HG03342 (cell line): ENCODE measurements at regions not wholly inside any gene's neighbourhood (a gene's known extent, or its start where the extent isn't known, plus 50 kb on each side); places are given as distances from the start of the nearest gene placed in this dataset.

ENCODE experiments used
- ATAC-seq: cut with Tn5 transposase; IDR thresholded peaks from one replicate; pipeline ENCODE4 v1.9.1; 2021; ENCODE audit warnings: mild to moderate bottlenecking, moderate library complexity; ENCODE audit not compliant: unreplicated experiment

- ATAC-seq = no peak
Measured at GRCh38 chr10:128280271-128280670, 154.0 kb upstream of the MKI67 start.

DNA sequence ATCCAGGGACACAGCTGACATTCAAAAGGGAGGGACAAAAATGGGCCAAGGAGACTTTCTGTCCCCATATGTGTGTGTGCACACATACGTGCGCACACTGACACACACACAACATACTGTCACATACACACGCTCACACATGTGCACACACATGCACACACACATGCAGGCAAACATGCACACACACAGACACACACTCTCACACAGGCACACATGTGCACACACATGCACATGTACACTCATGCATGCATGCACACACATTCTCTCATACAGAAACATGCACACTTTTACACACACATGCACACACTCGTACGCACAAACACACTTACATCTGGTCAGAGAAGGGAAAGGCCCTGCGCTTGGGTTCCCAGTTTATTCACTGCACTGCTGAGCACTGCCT is 155.1 kb upstream of the MKI67 start:
- no peak for ATAC-seq

DNA sequence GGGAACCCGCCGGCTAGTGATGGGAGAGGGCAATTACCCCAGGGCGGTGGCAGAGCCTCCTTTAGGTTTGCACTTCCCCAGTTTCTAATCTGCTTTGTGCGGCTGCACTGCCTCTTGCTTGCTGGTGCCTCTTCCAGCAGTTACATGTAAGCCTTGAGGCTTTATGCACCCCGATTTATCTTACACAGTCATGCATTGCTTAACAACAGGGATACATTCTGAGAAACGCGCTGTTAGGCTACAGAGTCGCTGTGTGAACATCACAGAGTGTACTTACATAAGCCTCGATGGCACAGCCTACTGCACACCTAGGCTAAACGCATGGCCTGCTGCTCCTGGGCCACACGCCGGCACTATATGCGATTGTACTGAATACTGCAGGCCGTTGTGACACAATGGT is 155.6 kb upstream of the MKI67 start:
- ATAC-seq = no peak

DNA sequence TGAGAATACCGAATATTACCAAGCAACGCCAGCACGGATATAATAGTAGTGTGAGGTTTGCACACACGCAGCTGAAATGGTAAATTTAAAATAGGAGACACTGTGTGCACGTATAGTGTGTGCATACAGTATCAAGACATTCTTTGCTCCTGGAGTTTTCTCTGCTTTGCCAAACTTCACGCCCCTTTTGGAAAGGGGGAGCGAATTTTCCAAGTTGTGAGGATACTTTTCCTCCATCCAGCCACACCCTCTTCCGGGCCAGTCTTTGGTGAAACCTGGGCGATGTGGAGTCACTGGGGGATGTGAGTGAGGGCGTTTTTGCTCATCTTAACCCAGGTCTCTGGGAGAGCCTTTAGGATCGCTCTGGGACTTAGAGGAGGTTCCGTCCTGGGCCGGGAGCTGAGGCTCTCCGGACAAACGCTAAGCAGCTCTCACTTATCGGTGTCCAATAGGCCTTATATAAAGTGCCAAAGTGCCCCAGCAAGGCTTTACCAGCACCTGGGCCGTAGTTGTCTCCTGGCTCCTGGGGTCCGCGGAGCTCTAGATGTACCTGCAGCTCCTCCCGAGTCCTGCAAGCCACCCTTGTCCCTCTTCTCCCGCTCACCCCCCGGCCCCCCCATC is 160.0 kb upstream of the MKI67 start:
- no peak for ATAC-seq

DNA sequence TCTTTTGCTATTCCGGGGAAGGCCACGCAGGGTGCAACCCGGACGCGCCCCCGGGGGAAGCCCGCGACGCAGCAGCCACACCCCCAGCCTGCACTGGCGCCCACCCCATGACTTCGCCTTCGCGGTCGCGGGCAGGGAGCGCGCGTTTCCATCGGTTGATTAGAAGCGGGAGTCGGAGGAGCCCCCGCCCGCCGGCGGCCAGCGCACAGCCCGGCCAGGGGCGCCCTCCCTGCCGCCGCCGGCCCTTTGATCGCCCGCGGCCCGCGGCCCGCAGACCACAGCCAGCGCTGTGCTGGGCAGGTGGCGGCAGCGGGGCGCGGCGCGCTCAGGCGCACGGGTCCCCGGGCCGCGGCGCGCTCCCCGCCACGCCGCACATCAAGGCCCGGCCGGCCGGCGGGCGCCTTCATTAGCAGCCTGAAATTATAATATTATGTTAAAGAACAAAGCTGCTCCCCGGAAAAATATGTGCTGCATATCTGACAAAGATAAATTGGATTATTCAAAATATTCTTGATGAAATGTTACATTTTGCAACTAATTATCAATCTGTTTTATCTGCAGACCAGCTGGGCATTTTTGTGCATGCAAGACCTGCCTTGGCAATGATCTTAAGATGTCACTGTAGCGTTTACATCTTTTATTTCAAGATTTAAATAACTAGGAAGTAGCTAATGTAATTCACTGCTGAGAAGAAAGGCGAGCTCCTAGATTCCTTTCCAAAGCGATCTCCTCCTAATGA is 160.7 kb upstream of the MKI67 start:
- ATAC-seq = no peak

DNA sequence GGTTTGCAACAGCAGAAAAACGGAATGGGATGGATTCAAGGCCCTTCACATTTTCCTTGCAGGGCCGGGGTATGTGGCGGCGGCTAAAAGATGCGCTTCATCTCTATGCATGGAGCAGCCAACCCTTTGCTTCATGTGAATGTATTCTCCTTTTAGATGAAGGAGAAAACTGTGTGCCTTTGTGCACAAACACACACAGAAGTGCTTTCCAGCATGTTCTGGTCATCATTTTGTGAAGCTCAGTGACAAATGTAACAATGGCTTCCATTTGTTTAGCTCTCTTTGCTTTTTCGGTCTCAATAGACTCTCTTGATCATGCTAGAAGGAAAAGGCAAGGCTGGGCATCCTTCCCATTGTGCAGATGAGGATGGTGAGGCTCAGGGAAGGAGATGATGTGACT is 161.7 kb upstream of the MKI67 start:
- no peak for ATAC-seq

- no peak for ATAC-seq
Measured at GRCh38 chr10:128289621-128290020, 163.4 kb upstream of the MKI67 start.

DNA sequence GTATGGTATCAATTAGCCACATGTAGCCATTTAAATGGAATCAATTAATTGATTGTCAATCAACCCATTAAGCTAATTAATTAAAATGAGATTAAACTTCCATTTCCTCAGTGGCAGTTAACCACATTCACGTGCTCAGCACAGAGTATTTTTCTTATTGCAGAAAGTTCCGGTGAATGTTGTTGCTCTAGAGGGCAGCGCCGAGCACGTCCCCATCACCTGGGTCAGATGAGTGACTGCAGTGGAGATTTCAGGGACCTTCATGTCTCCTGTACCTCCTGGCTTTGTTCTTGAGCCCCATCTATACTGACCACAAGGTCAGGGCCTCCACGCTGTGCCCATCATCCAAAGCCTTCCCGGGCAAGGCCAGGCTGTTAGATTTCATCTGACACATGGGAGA is 168.8 kb upstream of the MKI67 start:
- ATAC-seq = no peak

DNA sequence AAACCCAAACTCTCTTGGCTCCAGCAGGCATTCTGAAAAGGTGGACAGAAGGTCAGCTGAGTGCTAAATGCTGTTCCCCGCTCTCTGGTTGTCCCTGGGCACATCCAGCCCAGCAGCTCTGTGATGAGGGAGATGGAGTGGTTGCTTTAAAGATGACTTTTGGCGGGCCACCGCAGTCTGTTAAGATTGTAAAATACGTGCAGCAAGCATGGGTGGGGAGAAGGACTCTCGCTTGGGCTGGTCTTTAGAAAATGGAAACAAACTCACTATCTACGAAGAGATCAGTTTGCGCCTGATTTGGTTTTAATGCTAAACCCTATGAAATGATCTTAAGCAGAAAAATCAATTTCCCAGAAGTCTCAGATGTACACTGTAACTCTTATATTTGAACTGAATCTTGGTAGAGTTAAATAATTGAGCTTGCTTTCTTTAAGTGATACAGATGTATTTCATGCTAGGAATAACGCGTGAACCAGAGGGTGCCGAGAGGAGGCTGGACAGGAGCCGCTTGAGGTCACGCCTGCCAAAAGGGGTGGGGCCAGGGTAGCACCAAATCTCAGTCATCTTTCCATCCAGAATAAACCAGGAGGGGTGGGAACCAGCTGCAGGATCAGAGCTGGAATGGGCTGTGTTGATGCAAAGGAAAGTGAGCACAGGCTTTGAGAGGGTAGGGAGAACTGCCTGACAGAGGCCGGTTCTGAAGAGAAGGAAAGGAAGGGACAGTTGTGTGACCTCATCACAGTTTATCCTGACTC is 170.2 kb upstream of the MKI67 start:
- no peak for ATAC-seq

DNA sequence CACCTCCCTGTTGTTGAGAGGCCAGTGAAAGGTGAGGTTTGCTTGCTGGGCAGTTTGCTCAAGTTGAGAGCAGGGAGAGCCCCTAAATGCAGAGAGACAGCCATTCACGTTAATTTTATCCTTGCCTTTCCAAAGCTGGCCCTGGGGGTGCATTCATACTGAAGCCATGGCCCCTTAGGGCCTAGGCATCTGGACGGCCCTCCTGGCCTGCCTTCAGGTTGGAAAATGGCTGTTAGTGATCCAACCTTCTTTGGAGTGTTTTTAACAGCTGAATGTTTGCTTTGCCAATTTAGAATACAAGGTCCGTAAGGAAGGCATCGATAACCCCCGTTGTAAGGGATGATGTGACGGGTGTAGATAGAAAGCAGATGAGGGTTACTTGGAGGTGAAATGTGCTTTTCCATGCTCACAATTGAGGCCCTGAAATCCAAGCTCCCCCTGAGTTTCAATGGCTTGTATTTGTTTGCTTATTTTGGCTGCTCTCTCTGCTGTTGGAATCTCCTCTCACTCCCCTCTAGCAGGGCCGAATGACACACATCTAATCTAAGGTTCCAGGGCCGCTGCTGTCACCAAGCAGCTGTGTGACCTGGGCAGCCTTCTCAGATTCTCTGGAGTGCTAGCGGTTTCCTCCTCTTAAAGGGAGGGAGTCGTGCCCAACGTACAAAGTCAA is 171.6 kb upstream of the MKI67 start:
- ATAC-seq = no peak

DNA sequence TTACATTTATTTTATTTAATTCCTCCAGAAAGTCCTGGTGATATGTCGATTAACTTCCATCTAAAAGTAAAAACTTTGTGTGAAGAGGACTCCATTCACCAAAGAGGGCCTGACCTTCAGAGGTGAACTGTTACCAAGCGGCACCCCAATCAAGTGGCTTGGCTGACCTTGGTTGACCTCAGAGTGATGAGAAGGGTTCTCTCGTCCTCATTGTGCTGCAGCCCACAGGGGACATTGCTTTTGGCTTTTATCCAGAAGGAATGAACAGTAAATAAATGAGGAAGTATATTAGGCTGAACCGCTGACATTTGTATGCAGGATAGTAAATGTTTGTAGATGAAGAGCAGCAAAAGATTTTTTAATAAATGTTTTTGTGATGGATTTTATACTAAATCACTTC is 172.4 kb upstream of the MKI67 start:
- ATAC-seq = no peak

DNA sequence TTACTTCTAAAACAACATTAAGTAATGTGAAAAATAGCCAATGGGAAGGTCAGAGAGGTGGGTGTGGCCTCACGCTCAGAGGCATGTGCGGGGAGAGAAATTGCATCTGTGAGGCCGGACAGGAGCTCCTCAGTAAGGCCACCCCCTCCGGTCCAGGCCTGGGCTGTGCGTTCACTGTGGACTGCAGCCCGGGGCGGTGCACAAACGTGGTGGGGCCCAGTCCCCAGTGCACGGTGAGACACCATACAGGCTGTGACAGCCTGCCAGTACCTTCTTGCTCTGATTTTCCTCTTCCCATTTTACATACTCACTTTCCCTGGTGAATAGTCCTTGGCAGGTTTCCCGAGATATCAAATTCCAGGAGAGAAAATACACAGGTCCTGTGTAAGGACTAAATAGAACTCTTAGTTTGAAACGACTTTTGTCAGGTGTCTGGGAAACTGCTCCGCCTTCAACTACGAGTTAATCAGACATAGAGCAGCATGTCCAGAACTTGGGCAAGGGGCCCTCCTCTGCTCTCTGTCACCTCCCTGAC is 174.1 kb upstream of the MKI67 start:
- ATAC-seq = no peak

- no peak for ATAC-seq
Measured at GRCh38 chr10:128301051-128301450, 174.8 kb upstream of the MKI67 start.

DNA sequence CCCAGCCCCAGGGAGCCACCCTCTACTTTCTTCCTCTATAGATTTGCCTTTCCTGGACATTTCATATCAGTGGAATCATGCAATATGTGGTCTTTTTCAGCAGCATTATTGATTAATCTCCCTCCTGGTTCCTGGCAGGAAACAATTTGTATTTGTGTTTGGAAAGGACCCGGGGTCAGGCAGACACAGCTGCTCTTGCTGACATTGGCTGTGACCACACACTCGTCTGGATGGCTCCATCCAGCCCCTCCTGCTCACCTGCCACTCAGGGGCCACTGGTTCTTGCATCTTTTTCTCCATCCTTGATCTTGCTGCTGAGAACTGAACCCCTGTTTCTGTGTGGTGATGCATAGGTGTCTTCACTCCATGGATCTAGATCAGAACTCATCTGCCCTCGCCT is 176.6 kb upstream of the MKI67 start:
- no peak for ATAC-seq

GRCh38 chr10:128304271-128304670 is 178.0 kb upstream of the MKI67 start:
- ATAC-seq = no peak

- no peak for ATAC-seq
Measured at GRCh38 chr10:128305601-128306345, 179.6 kb upstream of the MKI67 start.

- ATAC-seq = no peak
Measured at GRCh38 chr10:128306535-128306934, 180.3 kb upstream of the MKI67 start.

DNA sequence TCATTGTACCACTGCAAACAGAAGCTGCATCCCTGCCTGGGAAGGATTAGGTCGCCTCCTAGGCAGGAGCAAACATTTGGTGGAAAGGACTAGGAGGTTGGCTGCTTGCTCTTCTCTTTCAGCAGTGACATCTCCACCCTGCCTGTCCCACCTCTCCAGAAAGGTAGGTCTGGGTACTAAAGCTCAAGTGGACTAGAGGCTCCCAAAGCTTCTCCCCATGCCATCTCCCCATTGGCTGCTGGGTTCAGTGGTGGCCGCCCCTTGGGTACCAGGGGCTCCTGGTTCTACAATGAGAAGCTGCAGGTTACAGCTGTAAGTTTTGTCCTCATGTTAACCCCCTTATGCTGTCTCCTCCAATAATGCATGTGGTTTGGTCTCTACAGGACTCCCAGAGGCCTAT is 180.7 kb upstream of the MKI67 start:
- no peak for ATAC-seq

DNA sequence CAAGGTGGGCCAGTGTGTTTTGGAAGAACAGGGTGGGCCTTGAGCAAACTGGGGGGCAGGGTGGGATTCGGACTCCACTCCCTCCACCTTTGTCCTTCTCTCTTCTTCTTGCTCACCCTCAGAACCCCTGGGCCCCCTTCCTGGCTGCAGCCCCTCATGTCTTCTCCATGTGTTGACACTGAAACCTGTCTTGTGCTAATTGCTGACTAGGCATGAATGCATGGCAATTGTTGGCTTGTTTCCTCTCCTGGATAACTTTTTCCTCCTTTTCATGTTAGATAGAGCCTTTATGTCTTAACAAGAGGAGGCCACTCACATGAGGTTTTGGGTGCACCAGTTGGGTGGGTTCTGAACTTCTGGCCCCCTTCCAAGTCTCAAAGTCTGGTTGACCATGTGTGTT is 181.6 kb upstream of the MKI67 start:
- no peak for ATAC-seq

- ATAC-seq = no peak
Measured at GRCh38 chr10:128310971-128311658, 184.9 kb upstream of the MKI67 start.
